ENCODE measurements at regions not wholly inside any gene's neighbourhood (a gene's known extent, or its start where the extent isn't known, plus 50 kb on each side); places are given as distances from the start of the nearest gene placed in this dataset.

GRCh38 chr13:99677116-99677951 lies 176.1 kb downstream of the TM9SF2 start:
- TF ChIP-seq, protein P1, sequence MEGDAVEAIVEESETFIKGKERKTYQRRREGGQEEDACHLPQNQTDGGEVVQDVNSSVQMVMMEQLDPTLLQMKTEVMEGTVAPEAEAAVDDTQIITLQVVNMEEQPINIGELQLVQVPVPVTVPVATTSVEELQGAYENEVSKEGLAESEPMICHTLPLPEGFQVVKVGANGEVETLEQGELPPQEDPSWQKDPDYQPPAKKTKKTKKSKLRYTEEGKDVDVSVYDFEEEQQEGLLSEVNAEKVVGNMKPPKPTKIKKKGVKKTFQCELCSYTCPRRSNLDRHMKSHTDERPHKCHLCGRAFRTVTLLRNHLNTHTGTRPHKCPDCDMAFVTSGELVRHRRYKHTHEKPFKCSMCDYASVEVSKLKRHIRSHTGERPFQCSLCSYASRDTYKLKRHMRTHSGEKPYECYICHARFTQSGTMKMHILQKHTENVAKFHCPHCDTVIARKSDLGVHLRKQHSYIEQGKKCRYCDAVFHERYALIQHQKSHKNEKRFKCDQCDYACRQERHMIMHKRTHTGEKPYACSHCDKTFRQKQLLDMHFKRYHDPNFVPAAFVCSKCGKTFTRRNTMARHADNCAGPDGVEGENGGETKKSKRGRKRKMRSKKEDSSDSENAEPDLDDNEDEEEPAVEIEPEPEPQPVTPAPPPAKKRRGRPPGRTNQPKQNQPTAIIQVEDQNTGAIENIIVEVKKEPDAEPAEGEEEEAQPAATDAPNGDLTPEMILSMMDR (conservative IDR thresholded peaks at IDR 0.05): no peak
- TF ChIP-seq ZFX (IDR thresholded peaks at IDR 0.05): no peak

Measured in C4-2B (cell line).